ENCODE measurements at regions not wholly inside any gene's neighbourhood (a gene's known extent, or its start where the extent isn't known, plus 50 kb on each side); places are given as distances from the start of the nearest gene placed in this dataset.

DNA sequence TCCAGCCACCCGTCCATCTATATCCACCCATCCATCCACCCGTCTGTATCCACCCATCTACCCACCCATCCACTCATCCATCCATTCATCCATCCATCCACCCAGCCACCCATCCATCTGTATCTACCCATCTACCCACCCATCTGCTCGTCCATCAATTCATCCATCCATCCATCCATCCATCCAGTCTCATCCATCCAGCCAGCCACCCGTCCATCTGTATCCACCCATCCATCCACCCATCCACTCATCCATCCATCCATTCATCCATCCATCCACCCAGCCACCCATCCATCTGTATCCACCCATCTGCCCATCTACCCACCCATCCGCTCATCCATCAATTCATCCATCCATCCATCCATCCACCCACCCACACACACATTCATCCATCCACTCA, 73.2 kb downstream of the UNCX start:
- H3K36me3 Mint-ChIP-seq (ENCODE audit: low read depth), result no peaks in the 10 kb centered on the region
- H3K4me3 ChIP-seq (ENCODE audit: low read length), result no peak overlapping the region
- DNase-seq, result no peak
- peaks cover 4% of the 10 kb centered on the region for H3K27me3 Mint-ChIP-seq (ENCODE audit: insufficient read depth)
- no peak overlapping the region for H3K4me3 Mint-ChIP-seq
- 89 to 92% methylated on average over 5 of the region's 5 CpGs for WGBS, 2 experiments (ENCODE audit: insufficient coverage in 1 of 2, insufficient read length in 1 of 2)
- H3K27ac Mint-ChIP-seq, result no peak overlapping the region
- no peaks in the 10 kb centered on the region for H3K27me3 ChIP-seq (ENCODE audit: control insufficient read depth, insufficient read depth, low read length, poor library complexity, severe bottlenecking)
- H3K4me1 Mint-ChIP-seq, result no peaks in the 10 kb centered on the region
- no peaks in the 10 kb centered on the region for H3K4me1 ChIP-seq (ENCODE audit: control insufficient read depth, insufficient read depth, low read length)
- no peaks in the 10 kb centered on the region for H3K9me3 Mint-ChIP-seq
- no peak overlapping the region for H3K9ac ChIP-seq (ENCODE audit: extremely low read depth, low read length, poor library complexity, severe bottlenecking)
- TF ChIP-seq, protein P1, sequence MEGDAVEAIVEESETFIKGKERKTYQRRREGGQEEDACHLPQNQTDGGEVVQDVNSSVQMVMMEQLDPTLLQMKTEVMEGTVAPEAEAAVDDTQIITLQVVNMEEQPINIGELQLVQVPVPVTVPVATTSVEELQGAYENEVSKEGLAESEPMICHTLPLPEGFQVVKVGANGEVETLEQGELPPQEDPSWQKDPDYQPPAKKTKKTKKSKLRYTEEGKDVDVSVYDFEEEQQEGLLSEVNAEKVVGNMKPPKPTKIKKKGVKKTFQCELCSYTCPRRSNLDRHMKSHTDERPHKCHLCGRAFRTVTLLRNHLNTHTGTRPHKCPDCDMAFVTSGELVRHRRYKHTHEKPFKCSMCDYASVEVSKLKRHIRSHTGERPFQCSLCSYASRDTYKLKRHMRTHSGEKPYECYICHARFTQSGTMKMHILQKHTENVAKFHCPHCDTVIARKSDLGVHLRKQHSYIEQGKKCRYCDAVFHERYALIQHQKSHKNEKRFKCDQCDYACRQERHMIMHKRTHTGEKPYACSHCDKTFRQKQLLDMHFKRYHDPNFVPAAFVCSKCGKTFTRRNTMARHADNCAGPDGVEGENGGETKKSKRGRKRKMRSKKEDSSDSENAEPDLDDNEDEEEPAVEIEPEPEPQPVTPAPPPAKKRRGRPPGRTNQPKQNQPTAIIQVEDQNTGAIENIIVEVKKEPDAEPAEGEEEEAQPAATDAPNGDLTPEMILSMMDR (conservative IDR thresholded peaks at IDR 0.05), result no peak
- H3K27ac ChIP-seq (ENCODE audit: low read depth, low read length), result no peak overlapping the region
- H3K9me3 ChIP-seq (ENCODE audit: control insufficient read depth, low read length), result no peaks in the 10 kb centered on the region
- H3K36me3 ChIP-seq (ENCODE audit: control insufficient read depth, insufficient read depth, low read length), result no peaks in the 10 kb centered on the region

DNA sequence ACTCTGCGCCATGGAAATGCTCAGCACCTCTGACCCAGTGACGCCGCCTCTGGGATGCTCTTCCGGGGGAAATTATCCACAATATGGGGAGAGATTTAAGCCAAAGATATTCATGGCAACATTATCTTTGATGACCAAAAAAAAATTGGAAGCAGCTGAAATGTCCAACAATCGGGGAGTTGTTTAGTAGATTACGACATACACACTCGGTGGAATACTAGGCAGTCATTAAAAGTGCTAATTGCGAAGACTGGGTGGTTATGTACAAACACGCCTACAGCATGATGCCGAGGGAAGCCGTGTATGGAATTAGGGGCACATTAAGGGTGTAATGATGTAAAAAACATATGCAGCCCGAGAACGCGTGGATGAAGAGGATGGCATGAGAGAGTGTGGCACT, 75.2 kb downstream of the UNCX start:
- Mint-ChIP-seq H3K4me3 (no peak overlapping the region), H3K4me1 (no peaks in the 10 kb centered on the region), H3K27ac (no peak overlapping the region), H3K9me3 (no peaks in the 10 kb centered on the region), H3K27me3 (ENCODE audit: insufficient read depth) (peaks cover 4% of the 10 kb centered on the region), H3K36me3 (ENCODE audit: low read depth) (no peaks in the 10 kb centered on the region)
- TF ChIP-seq, protein P1 (conservative IDR thresholded peaks at IDR 0.05), result no peak
- DNase-seq, result no peak
- H3K36me3 ChIP-seq (ENCODE audit: control insufficient read depth, insufficient read depth, low read length), result no peaks in the 10 kb centered on the region
- no peak overlapping the region for H3K4me3 ChIP-seq (ENCODE audit: low read length)
- WGBS, 2 experiments (ENCODE audit: insufficient coverage in 1 of 2, insufficient read length in 1 of 2), result 93 to 95% methylated on average over 10 to 14 of the region's 14 CpGs
- no peaks in the 10 kb centered on the region for H3K27me3 ChIP-seq (ENCODE audit: control insufficient read depth, insufficient read depth, low read length, poor library complexity, severe bottlenecking)
- H3K9ac ChIP-seq (ENCODE audit: extremely low read depth, low read length, poor library complexity, severe bottlenecking), result no peak overlapping the region
- H3K27ac ChIP-seq (ENCODE audit: low read depth, low read length), result no peak overlapping the region
- no peaks in the 10 kb centered on the region for H3K4me1 ChIP-seq (ENCODE audit: control insufficient read depth, insufficient read depth, low read length)
- H3K9me3 ChIP-seq (ENCODE audit: control insufficient read depth, low read length), result no peaks in the 10 kb centered on the region

DNA sequence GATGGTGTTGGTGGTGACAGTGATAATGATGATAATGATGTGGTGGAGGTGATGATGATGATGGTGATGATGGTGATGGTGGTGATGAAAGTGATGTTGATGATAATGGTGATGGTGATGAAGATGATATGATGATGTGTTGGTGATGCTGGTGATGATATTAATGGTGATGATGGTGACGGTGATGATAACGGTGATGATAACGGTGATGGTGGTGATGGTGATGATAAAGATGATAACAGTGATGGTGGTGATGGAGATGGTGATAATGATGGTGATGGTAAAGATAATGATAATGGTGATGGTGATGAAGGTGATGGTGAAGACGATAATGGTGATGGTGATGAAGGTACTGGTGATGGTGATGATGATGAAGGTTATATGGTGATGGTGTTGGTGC, 76.6 kb downstream of the UNCX start:
- H3K27ac Mint-ChIP-seq, result no peak overlapping the region
- no peaks in the 10 kb centered on the region for H3K9me3 Mint-ChIP-seq
- no peaks in the 10 kb centered on the region for H3K36me3 ChIP-seq (ENCODE audit: control insufficient read depth, insufficient read depth, low read length)
- H3K4me3 ChIP-seq (ENCODE audit: low read length), result no peak overlapping the region
- H3K4me3 Mint-ChIP-seq, result no peak overlapping the region
- H3K4me1 ChIP-seq (ENCODE audit: control insufficient read depth, insufficient read depth, low read length), result no peaks in the 10 kb centered on the region
- TF ChIP-seq, protein P1 (conservative IDR thresholded peaks at IDR 0.05), result no peak
- no peaks in the 10 kb centered on the region for H3K27me3 ChIP-seq (ENCODE audit: control insufficient read depth, insufficient read depth, low read length, poor library complexity, severe bottlenecking)
- H3K36me3 Mint-ChIP-seq (ENCODE audit: low read depth), result no peaks in the 10 kb centered on the region
- no peak for DNase-seq
- 94 to 100% methylated on average over 4 of the region's 4 CpGs for WGBS, 2 experiments (ENCODE audit: insufficient coverage in 1 of 2, insufficient read length in 1 of 2)
- H3K27ac ChIP-seq (ENCODE audit: low read depth, low read length), result no peak overlapping the region
- no peaks in the 10 kb centered on the region for H3K4me1 Mint-ChIP-seq
- peaks cover 4% of the 10 kb centered on the region for H3K27me3 Mint-ChIP-seq (ENCODE audit: insufficient read depth)
- no peak overlapping the region for H3K9ac ChIP-seq (ENCODE audit: extremely low read depth, low read length, poor library complexity, severe bottlenecking)
- no peaks in the 10 kb centered on the region for H3K9me3 ChIP-seq (ENCODE audit: control insufficient read depth, low read length)

Data from endodermal cell (in vitro differentiated cells).